ENCODE measurements at regions not wholly inside any gene's neighbourhood (a gene's known extent, or its start where the extent isn't known, plus 50 kb on each side); places are given as distances from the start of the nearest gene placed in this dataset.

GRCh38 chr2:53188851-53189510 lies 578.6 kb upstream of the CHAC2 start:
- H3K9me3 Mint-ChIP-seq = no peaks in the 10 kb centered on the region
- H3K4me1 Mint-ChIP-seq (ENCODE audit: low read depth) = peaks cover 6% of the 10 kb centered on the region; the same call in 1 of the 2 replicates
- no peak for DNase-seq
- H3K36me3 Mint-ChIP-seq (ENCODE audit: low read depth) = no peaks in the 10 kb centered on the region
- peaks cover 5% of the 10 kb centered on the region; the same call in 1 of the 2 replicates for H3K27me3 Mint-ChIP-seq (ENCODE audit: insufficient read depth)
- H3K4me3 Mint-ChIP-seq = no peak overlapping the region
- H3K27ac Mint-ChIP-seq = no peak overlapping the region
- TF ChIP-seq, protein P1, sequence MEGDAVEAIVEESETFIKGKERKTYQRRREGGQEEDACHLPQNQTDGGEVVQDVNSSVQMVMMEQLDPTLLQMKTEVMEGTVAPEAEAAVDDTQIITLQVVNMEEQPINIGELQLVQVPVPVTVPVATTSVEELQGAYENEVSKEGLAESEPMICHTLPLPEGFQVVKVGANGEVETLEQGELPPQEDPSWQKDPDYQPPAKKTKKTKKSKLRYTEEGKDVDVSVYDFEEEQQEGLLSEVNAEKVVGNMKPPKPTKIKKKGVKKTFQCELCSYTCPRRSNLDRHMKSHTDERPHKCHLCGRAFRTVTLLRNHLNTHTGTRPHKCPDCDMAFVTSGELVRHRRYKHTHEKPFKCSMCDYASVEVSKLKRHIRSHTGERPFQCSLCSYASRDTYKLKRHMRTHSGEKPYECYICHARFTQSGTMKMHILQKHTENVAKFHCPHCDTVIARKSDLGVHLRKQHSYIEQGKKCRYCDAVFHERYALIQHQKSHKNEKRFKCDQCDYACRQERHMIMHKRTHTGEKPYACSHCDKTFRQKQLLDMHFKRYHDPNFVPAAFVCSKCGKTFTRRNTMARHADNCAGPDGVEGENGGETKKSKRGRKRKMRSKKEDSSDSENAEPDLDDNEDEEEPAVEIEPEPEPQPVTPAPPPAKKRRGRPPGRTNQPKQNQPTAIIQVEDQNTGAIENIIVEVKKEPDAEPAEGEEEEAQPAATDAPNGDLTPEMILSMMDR (IDR thresholded peaks at IDR 0.05) = no peak

DNA sequence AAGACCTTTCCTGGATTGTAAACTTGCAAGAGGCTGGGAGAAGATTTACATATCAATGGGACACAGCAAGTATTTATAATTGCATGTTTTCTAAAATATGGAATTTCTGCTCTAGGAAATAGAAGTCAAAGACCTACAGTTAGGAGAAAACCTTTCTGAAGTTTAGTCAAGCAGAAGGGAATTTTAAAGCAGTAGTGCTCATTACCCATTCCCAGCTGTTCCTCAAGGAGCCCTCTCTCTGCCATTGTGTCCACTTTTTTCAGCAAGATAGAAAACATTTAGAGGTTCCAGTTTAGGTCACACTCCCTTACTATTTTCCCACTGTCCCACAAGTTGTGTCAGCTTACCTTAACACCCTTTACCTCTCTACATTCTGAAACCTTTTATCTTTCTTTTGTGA lies 584.0 kb upstream of the CHAC2 start:
- no peak for DNase-seq
- H3K4me3 Mint-ChIP-seq = no peak overlapping the region
- H3K9me3 Mint-ChIP-seq = no peaks in the 10 kb centered on the region
- peaks cover 5% of the 10 kb centered on the region; the same call in 1 of the 2 replicates for H3K27me3 Mint-ChIP-seq (ENCODE audit: insufficient read depth)
- peaks cover under 1% of the 10 kb centered on the region; the same call in 1 of the 2 replicates for H3K4me1 Mint-ChIP-seq (ENCODE audit: low read depth)
- no peak overlapping the region for H3K27ac Mint-ChIP-seq
- H3K36me3 Mint-ChIP-seq (ENCODE audit: low read depth) = no peaks in the 10 kb centered on the region
- TF ChIP-seq, protein P1 (IDR thresholded peaks at IDR 0.05) = no peak

DNA sequence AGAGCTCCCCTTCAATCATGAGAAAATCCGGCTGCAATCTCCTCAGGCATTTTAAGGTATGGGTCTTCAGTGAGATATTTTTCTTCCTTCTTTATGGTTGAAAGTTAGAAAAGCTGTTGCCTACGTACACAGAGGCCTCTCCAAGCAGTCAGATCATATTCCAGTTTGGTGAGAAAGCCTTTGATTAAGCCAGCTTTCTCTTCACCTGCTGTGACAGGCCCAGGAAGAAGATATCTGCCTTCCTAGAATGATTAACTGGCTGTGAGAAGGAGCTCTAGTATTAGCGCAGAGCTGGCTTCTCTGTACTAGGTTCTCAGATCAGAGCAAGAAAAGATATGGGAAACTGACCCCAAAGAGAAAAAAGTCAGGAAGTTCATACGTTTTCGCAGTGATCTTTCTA lies 585.0 kb upstream of the CHAC2 start:
- Mint-ChIP-seq H3K27me3 (ENCODE audit: insufficient read depth) (peaks cover 5% of the 10 kb centered on the region; the same call in 1 of the 2 replicates), H3K4me3 (no peak overlapping the region), H3K27ac (no peak overlapping the region), H3K36me3 (ENCODE audit: low read depth) (no peaks in the 10 kb centered on the region), H3K4me1 (ENCODE audit: low read depth) (no peaks in the 10 kb centered on the region), H3K9me3 (no peaks in the 10 kb centered on the region)
- no peak for DNase-seq
- TF ChIP-seq, protein P1 (IDR thresholded peaks at IDR 0.05) = no peak

GRCh38 chr2:53181759-53182158 lies 585.8 kb upstream of the CHAC2 start:
- Mint-ChIP-seq H3K9me3 (no peaks in the 10 kb centered on the region), H3K4me3 (no peak overlapping the region), H3K27ac (no peak overlapping the region), H3K36me3 (ENCODE audit: low read depth) (no peaks in the 10 kb centered on the region), H3K4me1 (ENCODE audit: low read depth) (no peaks in the 10 kb centered on the region), H3K27me3 (ENCODE audit: insufficient read depth) (peaks cover 5% of the 10 kb centered on the region; the same call in 1 of the 2 replicates)
- TF ChIP-seq, protein P1 (IDR thresholded peaks at IDR 0.05) = no peak
- DNase-seq = no peak

GRCh38 chr2:53177327-53177726 lies 590.3 kb upstream of the CHAC2 start:
- Mint-ChIP-seq H3K27ac (no peak overlapping the region), H3K9me3 (no peaks in the 10 kb centered on the region), H3K4me1 (ENCODE audit: low read depth) (no peaks in the 10 kb centered on the region), H3K27me3 (ENCODE audit: insufficient read depth) (no peaks in the 10 kb centered on the region; the same call in 1 of the 2 replicates), H3K4me3 (no peak overlapping the region), H3K36me3 (ENCODE audit: low read depth) (no peaks in the 10 kb centered on the region)
- TF ChIP-seq, protein P1 (IDR thresholded peaks at IDR 0.05) = no peak
- no peak for DNase-seq

All from HFFc6 (cell line).